Pancreas (tissue), 10 donors: ENCODE measurements at regions not wholly inside any gene's neighbourhood (a gene's known extent, or its start where the extent isn't known, plus 50 kb on each side); places are given as distances from the start of the nearest gene placed in this dataset.
"Not testable (repeated sequence)": the region's sequence is repeated elsewhere in the genome, so short reads cannot be mapped to it uniquely, and the experiment has no call there.

Experiments used
- ATAC-seq, 4 donors: fragments of 200-7000 bp; cut with Tn5 transposase; one replicate each; pipeline versions ENCODE4 v1.8.0 to v1.9.1; 2020; ENCODE audit warnings: mild to moderate bottlenecking in 4 of 4, moderate library complexity in 4 of 4
- DNase-seq, 6 donors: peaks; one replicate each; pipeline ENCODE4 v3.0.0-alpha.2; 2020
- FAIRE-seq: peaks from 2 replicates; lab custom pipeline; 2012; peaks lifted over from hg19 to GRCh38; lab: Jason Lieb, UNC
- H3K27ac ChIP-seq, 4 donors: fragments of 200-600 bp; sonication (generic); 1 replicate in 3 of 4; 2 replicates in 1 of 4; pipeline versions ENCODE4 v1.5.0 to v1.8.0; 2020
- H3K27me3 ChIP-seq, 4 donors: fragments of 200-600 bp; one replicate each; pipeline ENCODE4 v1.8.0; 2021
- H3K36me3 ChIP-seq, 3 donors: fragments of 200-600 bp; sonication (generic) in 1 of 3; one replicate each; pipeline versions ENCODE4 v1.5.0 to v1.8.0; 2020 to 2021
- H3K4me1 ChIP-seq, 3 donors: fragments of 200-600 bp; one replicate each; pipeline ENCODE4 v1.8.0; 2021
- H3K4me3 ChIP-seq, 4 donors: fragments of 200-600 bp; sonication (generic) in 2 of 4; one replicate each; pipeline versions ENCODE4 v1.5.0 to v1.8.0; 2020 to 2021
- H3K9me3 ChIP-seq, 4 donors: fragments of 200-600 bp; one replicate each; pipeline ENCODE4 v1.8.0; 2021
- CTCF ChIP-seq, 4 donors: fragments of 200-600 bp; sonication (generic) in 3 of 4; IDR thresholded peaks; one replicate each; pipeline versions ENCODE4 v1.5.0 to v1.8.0; 2021; ENCODE audit warnings: antibody characterized with exemption in 4 of 4
- WGBS, 2 donors: extraction: QIAGEN DNeasy Blood & Tissue Kit; methylation state at CpG; one replicate each; pipeline ENCODE4 v1.1.7; 2013; 5-methylcytosine and 5-hydroxymethylcytosine counted together
- intact Hi-C, 3 donors: fragments of 100-400 bp; cut with DNase I; formaldehyde crosslinking; loops; one replicate each; pipeline versions ENCODE4 v1.11.1 to v1.14.2; 2022
- donor health status: healthy with polysubstance abuse.
- donor health status: DM: no; HTN: no; CAD: no; lungs with moderate emphysema.
- donor health status: DM: no; HTN: no; CAD: no.
- donor health status: control.
- donor health status: control.
- donor health status: Bipolar disorder and iron deficiency.
- donor health status: DM: yes; HTN: yes; CAD: no.
- donor health status: DM: no; HTN: no; CAD: no.
- donor health status: DM: no; HTN: no; CAD: no.
- donor health status: DM: yes; HTN: yes; CAD: no.

DNA sequence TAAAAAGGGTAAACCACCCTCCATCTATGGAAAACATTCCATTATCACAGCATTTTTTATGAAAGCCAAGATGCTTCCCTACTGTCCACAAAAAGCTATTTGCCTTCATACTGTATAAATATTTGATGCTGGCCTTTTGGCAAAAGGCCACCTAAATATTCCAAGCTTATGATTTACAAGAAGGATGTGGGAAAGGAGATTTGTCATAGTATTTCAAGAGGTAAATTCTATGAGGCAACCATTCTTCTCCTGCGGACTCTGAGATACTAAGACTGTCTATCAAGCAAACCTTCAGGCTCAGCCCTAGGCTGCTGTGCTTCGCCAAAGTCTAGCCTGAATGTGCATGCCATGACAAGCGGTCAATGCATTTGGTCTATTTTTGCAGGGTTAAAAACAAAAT lies 807.1 kb upstream of the AMELY start:
- DNase-seq = no peak
- WGBS, 2 donors = 76% methylated on average over 3 of the region's 3 CpGs; no CpG with 5 or more reads in 1 of the 2 donors
- H3K36me3 ChIP-seq = no peaks in the 10 kb centered on the region
- no peaks in the 10 kb centered on the region for H3K27me3 ChIP-seq
- no peak overlapping the region for H3K4me3 ChIP-seq
- H3K4me1 ChIP-seq = no peaks in the 10 kb centered on the region
- no peaks in the 10 kb centered on the region for H3K9me3 ChIP-seq
- FAIRE-seq = no peak
- TF ChIP-seq CTCF (IDR thresholded peaks at IDR 0.05) = no peak
- ATAC-seq = no peak
- intact Hi-C loops = no loop called here
- H3K27ac ChIP-seq = no peak overlapping the region

- Histone ChIP-seq H3K36me3 (no peaks in the 10 kb centered on the region), H3K9me3 (no peaks in the 10 kb centered on the region), H3K27me3 (no peaks in the 10 kb centered on the region), H3K4me3 (no peak overlapping the region), H3K27ac (no peak overlapping the region), H3K4me1 (no peaks in the 10 kb centered on the region)
- intact Hi-C loops = no loop called here
- TF ChIP-seq CTCF (IDR thresholded peaks at IDR 0.05) = no peak
- ATAC-seq (no peak), FAIRE-seq (no peak), DNase-seq (no peak)
- WGBS, 2 donors = 78% methylated on average over 2 of the region's 2 CpGs; no CpG with 5 or more reads in 1 of the 2 donors
These were observed 806.6 kb upstream of the AMELY start for GRCh38 chrY:7718126-7718525.

DNA sequence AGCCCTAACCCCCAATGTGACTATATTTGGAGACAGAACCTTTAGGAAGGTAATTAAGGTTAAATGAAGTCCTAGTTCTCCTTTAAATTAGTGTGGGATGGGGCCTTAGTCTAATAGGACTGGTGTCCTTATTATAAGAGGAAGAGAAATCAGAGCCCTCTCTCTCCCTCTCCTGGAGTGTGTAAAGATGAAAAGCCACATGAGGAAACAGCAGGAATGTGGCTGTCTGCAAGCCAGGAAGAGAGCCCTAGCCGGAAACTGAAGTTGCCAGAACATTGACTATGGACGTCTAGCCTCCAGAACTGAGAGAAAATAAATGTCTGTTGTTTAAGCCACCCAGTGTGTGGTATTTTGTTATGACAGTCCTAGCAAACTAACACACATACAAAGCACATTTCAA lies 802.9 kb upstream of the AMELY start:
- intact Hi-C loops = no loop called here
- H3K4me1 ChIP-seq = no peaks in the 10 kb centered on the region

GRCh38 chrY:7713738-7714137 lies 802.2 kb upstream of the AMELY start:
- intact Hi-C loops, H3K4me3 ChIP-seq, H3K27ac ChIP-seq, FAIRE-seq, DNase-seq, H3K27me3 ChIP-seq, H3K4me1 ChIP-seq, H3K9me3 ChIP-seq, ATAC-seq, H3K36me3 ChIP-seq: not testable (repeated sequence)
- WGBS, 2 donors = 99% methylated on average over 3 of the region's 3 CpGs; no CpG with 5 or more reads in 1 of the 2 donors

More for the DNA sequence above, 802.9 kb upstream of the AMELY start:
- TF ChIP-seq CTCF (IDR thresholded peaks at IDR 0.05) = no peak
- FAIRE-seq (no peak), DNase-seq (no peak), ATAC-seq (no peak)
- WGBS, 2 donors = 51% methylated on average over 2 of the region's 2 CpGs; no CpG with 5 or more reads in 1 of the 2 donors
- Histone ChIP-seq H3K36me3 (no peaks in the 10 kb centered on the region), H3K4me3 (no peak overlapping the region), H3K27ac (no peak overlapping the region), H3K27me3 (no peaks in the 10 kb centered on the region), H3K9me3 (no peaks in the 10 kb centered on the region)

DNA sequence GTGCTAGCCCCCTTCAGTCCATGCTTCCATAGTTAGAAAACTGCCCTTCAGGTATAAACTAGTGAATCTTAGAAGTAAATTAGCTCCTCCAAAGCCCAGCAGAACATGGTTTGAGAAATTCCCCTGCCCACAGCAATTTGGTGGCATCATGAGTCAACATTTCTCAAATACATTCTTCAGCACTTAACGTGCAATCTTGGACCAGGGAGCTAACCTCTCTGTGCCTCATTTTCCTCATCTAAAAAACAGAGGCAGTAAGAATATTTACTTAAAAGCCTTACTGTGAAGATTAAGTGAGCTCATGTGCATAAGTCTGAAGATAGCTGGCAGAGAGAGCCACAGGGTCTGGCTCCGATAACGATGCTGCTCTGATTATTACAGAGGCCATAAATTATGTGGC lies 800.7 kb upstream of the AMELY start:
- no peak for TF ChIP-seq CTCF (IDR thresholded peaks at IDR 0.05)
- Histone ChIP-seq H3K27me3 (no peaks in the 10 kb centered on the region), H3K36me3 (no peaks in the 10 kb centered on the region), H3K4me1 (no peaks in the 10 kb centered on the region), H3K27ac (no peak overlapping the region), H3K9me3 (no peaks in the 10 kb centered on the region), H3K4me3 (no peak overlapping the region)
- FAIRE-seq (no peak), ATAC-seq (no peak), DNase-seq (no peak)
- intact Hi-C loops = no loop called here
- WGBS, 2 donors = 82% methylated on average over 3 of the region's 3 CpGs; no CpG with 5 or more reads in 1 of the 2 donors
